NAMALWA (cell line): ENCODE measurements at regions not wholly inside any gene's neighbourhood (a gene's known extent, or its start where the extent isn't known, plus 50 kb on each side); places are given as distances from the start of the nearest gene placed in this dataset.

Experiments used
- DNase-seq: peaks from one replicate; pipeline ENCODE4 v3.0.0-alpha.2; 2015; ENCODE audit warnings: low spot score

DNA sequence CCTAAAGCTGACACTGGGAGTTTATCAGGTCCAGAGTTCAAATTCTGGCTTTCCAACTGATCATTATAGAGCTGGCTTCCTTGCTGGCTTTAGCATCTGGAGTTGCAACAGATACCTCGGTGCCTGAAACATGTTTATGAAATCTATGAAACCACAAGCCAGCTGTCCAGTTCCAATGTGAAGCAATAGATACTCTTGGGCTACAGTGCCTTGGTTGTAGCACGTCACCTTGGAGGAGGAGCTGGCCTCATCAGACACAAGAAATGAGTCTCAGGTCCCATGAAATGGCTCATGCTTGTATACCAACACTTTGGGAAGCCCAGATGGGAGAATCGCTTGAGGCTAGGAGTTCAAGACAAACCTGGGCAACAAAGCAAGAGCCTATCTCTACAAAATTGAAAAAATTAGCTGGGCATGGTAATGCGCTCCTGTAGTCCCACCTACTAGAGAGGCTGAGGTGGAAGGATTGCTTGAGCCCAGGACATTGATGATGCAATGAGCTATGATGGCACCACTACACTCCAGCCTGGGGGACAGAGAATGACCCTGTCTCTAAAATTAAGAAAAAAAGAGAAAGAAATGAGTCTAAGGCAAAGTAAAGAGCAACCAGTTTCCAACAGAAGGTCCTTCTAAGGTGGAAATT is 132.5 kb upstream of the ZNF648 start:
- DNase-seq, result no peak

DNA sequence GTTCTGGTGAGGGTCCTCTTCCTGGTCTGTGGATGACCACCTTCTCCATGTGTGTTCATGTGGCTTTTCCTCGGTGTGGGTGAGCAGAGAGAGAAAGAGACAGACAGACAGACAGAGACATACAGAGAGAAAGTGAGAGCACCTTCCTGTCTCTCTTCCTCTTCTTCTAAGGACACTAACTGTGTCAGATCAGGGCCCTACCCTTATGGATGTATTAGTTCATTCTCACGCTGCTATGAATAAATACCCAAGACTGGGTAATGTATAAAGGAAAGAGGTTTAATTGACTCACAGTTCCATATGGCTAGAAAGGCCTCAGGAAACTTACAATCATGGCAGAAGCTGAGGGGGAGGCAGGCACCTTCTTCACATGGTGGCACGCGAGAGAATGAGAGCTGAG is 131.5 kb upstream of the ZNF648 start:
- no peak for DNase-seq

DNA sequence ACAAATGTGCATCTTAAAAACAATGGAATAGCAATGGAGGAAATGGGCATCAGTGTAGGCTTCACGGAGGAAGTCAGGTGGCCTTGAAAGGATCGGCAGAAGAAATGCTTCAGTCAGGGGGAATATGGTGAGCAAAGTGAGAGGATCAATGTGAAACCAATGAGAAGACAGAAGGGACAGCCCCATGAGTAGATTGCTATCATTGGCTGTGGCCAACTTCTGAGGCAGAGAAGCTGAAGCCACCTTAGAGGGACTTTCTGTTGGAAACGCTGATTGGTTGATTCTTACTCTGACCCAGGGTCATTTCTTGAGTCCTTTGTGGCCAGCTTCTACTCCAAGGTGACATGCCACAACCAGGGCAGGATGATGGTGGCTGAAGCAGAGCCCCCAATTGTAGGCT is 130.7 kb upstream of the ZNF648 start:
- DNase-seq, result no peak

DNA sequence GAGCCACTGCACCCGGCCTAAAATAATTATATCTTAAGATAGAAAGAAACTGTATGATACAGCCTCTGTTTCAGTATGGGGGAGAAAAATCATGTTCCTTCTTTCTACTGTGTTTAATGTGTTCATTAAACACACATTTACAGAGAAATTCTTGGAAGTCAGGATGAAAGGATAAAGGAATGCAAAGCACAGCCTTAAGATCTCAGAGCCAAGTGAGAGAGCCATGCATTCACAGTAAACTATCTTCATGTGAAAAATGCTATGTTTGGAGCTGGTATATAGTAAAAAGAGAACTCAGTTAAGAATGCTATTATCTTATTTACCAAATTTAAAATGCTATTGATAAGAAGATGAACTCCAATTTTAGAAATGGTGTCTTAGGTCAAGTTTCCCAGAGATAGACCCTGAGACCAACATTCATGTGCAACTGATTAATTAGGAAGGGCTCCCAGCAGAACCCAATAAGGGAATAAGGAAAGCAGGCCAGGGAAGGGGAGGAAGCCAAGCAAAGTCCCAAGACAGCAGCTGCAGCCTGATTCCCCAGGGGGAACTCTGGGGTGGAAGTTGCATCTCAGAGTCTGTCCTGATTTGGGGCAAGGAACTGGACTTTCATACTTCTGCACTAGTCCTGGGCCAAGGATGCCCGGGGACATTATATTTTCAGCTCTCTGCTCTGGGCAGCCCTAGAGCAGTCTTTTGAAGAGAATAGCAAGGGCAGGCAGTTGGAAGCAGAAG is 130.0 kb upstream of the ZNF648 start:
- DNase-seq, result no peak

DNA sequence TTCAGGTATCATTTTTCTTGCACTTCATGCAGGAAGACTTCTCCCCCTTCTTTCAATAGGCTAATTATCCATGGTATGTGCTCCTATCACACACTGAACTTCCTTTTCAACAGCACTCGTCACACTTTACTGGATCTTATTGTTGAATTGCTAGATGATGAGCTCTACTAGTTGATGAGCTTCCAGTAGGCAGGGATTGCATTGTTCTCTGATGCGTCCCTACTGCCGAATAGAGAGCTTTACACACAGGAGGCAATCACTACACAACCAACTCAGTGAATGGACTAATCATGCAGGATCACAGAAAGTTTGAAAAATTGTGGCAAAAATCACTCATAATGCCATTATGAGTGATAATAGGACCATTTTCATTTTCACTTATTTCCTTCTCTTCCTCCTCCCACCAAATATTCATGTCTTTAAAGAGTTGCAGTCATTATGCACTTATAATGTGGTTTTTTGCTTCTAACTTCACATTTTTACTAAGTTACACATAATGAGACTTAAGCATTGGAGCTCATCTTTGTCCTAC is 128.1 kb upstream of the ZNF648 start:
- DNase-seq, result no peak

DNA sequence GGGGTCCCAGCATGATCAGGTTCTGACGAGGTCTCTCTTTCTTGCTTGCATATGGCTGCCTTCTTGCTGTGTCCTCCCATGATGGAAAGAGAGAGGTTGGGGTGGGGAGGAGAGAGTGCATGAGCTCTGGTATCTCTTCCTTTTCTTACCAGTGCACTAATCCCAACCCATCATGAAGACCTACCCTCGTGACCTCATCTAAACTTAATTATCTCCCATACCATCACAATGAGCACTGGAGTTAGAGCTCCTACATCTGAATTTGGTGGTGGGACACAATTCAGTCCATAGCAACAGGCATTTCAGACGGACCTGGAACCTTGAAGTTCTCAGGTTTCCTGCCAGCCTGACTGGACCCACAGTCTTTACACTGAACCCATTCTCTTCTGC is 125.2 kb upstream of the ZNF648 start:
- no peak for DNase-seq

DNA sequence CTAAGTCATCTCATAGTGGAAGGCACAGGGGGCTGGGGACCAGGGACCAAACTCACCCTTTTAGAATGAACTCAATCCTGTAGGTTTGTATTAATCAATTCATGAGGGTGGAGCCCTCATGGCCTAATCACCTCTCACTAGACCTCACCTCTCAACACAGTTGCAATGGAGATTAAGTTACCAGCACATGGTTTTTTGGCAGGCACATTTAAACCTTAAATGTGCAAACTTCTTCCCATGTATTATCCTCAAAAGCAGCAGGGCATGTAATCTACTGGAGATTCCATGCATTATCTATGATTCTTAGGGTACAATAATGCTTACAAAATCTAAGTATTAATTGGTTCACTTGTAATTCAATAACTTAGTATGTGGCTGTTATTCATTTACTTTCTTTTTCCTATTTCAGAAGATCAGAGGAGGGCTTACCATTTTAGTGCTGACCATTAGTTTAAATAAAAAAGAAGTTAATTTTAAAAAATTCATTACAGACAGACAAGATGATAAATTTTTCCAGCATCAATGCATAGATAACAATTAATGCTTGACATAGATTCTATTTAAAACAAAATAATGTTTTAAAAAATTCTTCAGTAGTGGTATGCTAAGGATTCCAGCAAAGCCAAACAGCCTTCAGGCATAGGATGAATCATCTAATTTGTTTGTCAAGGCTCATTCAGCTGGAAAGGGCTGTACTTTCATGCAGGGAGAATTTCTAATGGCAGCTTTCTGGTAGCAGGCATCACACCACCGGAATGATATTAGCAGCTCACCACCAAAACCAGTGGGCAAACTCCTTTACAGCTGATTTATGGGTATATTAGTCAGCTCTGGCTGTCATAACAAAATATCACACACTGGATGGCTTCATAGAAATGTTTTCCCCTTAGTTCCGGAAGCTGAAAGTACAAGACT is 124.6 kb upstream of the ZNF648 start:
- no peak for DNase-seq

DNA sequence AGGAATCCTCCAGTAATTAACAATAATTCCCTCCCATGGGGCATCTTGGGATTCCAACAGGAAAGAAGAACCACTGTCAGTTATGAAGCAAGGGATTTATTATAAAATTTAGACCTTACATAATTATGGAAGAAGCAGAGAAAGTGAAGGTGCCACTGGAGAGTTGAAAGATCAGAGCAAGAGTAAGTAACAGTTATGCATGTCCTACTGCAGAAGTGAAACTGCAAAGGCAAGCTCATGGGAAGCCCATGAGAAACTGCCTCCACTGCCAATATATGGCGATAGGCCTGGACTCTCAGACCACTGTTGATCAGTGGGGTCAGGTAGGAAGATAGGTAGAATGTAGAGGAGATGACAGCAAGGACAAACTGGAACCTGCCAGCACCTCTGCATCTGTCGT is 123.6 kb upstream of the ZNF648 start:
- DNase-seq, result no peak

DNA sequence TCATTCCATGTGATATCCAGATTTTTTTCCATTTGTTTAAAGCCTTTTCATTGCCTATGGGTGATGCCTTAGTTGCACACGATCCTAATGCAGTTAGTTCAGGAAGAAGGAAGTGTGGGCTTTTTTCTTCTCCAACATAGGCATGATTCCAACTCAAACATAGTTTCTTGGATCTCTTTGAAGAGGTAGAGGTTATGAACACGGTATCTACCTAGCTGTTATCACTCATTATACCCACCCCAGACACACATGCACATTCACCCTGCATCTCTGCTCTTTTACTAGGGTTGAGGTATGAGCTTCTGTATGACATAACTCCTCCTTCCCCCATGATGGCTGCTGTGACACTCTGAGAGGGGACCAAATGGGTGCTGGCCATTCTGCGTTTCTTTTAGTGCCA is 122.1 kb upstream of the ZNF648 start:
- DNase-seq, result no peak

DNA sequence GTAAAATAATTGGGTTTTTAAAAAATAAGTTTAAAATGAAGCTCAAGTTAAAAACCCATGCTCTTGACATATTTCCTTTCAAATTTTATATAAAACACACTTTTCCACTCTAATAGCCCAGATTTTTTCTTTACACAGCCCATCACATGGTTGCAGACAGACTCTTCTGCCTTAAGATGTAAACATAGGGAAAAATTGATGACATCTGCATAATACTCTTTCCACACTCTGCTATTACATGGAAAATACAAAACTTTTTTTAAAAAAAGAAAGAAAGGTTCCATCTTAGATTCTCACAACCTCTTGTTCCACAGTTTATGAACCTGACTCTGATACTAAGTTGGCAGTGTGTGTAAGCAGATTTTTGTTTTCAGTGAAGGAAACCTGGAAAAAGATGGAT is 120.8 kb upstream of the ZNF648 start:
- DNase-seq, result no peak

DNA sequence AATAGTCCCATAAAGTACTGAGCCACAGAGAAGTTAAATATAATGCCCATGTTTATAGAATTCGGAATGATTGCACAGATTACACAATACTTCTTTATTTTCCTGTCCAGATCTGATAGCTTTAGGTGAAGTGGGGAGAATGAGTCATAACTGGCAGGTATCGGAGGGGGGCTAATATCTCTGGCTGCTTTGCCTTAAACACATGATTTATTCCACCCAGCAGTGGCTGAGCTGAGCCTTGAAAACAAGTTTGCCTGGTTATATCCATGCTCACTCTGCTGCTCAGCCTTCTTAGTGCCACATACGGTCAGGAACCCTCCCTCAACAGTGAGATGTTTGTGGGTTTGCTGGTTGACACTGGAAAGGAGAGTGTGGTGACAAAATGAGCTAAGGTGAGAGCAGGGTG is 119.7 kb upstream of the ZNF648 start:
- no peak for DNase-seq

DNA sequence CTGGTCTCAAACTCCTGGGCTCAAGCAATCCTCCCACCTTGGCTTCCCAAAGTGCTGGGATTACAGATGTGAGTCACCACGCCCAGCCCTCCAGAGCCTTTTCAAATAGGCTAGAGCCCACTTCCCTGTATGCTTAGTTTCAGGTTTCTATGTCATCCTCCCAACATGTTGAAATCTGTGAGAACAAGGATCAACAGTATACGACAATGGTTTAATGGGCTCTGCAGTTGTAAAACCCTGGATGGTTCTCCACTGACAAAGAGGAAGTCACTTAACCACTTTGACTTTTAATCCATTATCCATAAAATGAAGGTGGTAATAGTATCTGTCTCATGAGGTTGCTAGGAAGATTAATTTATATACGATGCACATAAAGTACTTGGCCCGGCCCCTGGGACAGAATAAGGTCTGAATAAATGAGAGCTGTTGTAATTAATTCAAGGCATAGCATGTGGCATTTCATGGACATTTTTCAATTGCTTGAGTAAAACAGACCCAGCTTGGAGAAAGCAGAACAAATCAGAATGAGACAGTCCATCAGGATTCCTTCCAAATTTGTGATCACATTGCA is 113.9 kb upstream of the ZNF648 start:
- DNase-seq, result no peak

DNA sequence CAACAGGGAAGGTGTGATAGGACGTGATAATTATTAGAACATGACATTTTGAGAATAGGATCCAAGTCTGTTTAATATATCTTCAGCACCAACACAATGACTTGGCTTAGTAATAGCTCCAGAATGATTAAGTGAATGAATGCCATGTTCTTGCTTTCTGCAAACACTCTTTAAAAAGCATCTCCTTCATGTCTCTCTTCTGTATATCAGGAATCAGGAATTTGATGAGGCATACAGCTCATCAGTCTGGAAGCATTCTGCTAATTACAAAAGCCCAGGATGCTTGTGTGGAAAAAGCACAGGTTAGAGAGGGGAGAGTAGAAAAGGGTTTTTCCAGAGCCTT is 113.0 kb upstream of the ZNF648 start:
- no peak for DNase-seq

DNA sequence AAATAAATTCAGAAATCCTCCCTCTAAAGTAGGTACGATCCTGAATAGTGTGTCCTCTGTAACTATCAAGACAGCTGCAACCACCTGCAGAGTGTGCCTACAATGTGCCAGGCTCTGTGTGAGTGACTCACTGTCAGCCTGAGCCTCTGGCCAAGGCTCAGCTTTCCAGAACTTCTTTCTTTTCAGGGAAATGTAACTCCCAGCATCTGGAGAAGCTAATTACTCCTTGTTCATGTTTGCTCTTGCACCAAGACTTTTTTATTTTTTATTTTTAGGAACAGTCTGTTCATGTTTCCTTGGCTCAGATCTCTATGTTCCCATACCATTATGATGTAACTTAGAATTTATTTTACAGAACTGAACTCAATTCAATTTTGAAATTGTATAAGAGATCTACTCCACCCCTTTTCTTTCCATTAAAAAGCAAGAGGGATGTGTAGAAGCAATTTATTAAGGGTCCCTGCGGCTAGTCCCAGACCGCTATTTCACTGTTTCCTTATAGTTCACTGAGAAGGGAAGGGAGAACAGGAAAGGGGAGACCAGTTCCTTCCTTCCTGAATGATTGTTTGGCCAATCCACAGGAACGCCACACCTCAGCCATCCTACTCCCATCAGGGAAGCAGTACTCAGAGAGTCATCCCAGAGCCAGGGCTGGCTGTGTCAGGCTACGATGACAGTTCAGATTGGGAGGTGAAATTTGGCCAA is 112.4 kb upstream of the ZNF648 start:
- DNase-seq, result no peak

DNA sequence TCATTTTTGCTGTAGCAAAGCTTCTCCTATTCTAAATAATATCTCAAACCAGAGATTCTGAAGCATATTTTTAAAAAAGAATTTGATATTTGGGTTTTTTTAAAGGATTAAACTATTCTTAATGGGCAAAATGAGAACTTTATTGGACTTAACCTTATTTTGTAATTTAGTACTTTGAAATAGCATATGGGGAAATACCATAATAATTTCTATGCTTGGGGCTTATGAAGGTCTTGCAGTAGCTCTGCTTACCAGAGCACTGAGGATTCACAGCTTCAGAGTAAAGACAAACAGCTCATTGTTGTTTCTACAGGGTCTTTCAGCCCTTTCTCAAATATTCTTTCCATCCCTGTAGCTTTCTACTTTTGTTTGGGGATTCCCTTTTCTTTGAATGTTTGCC is 111.2 kb upstream of the ZNF648 start:
- no peak for DNase-seq

DNA sequence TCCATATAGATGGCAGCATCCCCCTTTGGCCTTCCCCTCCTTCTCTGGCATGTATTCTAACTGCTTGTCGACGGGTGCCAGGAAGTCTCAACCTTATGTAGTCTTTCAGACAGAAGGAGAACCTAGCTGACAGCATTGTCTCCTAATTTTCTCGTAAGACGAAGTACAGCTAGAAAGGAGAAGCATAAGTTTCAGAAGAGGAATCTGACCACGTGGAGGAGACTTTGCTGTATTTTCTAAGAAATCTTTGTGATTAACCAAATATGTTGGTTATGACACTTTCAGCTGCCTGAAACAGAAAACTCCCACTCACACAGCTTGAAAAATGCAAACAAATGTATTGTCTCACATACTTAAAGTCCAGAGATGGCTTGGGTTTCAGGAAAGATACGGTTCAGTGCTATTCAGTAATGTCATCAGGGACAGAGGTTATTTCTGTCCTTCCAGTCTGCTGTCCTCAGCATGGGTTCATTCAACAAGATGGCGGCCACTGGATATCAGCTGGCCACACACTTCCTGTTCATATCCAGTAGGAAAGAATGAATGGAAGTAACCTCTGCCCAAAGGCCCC is 109.5 kb upstream of the ZNF648 start:
- peak; percentile 14 for DNase-seq

DNA sequence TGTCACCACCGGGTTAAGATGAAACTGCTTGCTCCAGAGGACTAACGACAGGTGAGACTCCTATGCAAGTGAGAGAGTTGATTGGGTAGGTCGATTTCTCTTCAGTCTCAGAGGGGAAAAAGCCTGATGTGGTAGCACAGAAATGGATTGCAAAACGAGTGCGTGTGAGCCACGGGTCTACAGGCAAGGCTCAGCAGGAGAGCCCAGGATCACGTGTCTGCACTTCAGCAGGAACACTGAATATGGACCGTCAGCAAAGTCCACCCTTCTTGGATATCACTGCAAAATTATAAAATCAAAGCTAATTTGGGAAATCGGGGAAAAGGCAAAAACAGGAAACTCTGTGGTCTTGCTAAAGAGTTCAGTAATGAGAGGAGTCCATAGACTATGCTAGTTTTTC is 107.7 kb upstream of the ZNF648 start:
- no peak for DNase-seq

DNA sequence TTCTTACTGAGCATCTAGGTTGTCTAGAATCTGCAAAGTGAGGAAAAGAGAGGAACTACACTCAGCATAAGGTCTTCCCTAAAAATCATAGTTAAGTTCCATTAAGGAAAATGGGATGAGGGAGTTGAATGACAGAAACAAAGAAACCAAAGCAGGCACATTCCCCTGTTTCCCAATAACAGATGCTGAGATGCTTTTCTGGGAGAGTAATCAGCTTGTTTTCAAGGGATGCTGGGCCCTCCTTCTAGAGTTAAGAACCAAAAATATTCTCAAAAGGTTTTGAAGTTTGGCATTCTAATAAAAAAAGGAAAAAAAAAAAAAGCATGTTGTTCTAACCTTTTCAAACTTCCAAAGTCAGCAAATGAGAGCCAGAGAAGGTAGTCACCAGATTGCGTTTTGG is 105.2 kb upstream of the ZNF648 start:
- DNase-seq, result no peak

DNA sequence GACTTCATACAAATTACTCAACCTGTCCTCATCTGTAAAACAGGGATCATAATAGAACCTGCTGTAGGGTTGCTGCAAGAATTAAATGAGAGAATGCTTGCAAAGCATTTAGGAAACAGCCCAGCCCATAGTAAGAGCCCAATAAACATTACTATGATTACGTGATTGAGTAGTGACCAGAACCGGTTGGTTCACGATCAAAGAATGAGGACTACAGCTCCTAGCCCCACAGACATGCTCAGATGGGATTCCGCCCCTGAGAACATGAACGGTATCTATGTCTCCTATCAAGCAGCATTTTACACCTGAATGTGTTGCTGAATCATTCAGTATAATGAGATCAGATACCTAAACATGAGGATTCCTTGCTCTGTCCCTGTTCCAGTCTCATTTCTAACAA is 104.8 kb upstream of the ZNF648 start:
- no peak for DNase-seq

DNA sequence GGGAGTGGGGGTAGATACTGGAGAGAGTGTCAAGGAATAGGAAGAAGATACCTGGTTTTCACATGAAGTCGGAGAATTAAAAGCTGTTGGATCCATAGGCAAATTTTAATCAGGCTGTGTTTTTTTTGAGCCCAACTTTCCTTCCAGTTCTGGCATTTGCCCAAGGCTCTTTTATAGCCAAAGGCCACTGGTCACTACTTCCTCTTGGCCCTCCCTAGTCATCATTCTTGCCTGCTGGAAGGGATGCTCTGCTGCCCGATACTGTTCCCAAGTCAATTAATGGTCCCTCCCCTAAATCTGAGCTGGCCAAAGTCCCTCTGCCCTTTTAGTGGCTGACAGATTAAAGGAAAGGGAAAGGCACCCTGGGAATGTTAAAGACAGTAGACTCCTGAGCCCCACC is 102.8 kb upstream of the ZNF648 start:
- DNase-seq, result no peak

DNA sequence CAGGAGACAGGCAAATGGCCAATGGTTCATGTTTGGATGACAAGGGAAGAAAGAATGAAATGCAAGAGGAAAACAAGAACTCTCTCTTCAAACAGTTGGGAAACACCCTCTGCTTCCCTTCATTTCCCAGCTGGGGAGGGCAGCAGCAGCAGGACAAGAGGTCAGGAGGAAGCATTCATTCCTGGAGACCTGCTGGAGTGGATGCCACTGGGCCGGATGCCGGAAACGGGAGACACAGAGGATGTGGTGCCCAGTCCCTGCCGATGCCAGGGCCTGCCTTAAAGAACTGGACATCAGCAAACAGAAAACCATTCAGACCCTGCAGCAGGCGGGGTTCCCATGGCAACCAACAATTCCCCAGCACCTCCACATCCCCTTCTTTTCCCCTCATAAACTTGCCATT is 102.3 kb upstream of the ZNF648 start:
- DNase-seq, result no peak

DNA sequence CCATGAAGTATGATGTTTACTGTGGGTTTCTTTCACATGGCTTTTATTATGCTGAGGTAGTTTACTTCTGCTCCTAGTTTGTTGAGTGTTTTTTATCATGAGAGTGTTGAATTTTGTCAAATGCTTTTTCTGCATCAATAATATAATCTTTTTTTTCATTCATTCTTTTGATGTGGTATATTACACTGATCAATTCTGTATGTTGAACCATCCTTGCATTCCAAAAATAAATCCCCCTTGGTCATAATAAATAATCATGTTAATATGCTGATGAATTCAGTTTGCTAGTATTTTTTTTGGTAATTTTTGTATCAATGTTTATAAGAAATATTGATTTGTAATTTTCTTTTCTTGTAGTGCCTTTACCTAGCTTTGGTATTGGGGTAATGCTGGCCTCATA is 97.9 kb upstream of the ZNF648 start:
- DNase-seq, result no peak
